ENCODE measurements at regions not wholly inside any gene's neighbourhood (a gene's known extent, or its start where the extent isn't known, plus 50 kb on each side); places are given as distances from the start of the nearest gene placed in this dataset.
A peak's percentile ranks its signal among the peaks of the same experiment; 100 is the strongest.

DNA sequence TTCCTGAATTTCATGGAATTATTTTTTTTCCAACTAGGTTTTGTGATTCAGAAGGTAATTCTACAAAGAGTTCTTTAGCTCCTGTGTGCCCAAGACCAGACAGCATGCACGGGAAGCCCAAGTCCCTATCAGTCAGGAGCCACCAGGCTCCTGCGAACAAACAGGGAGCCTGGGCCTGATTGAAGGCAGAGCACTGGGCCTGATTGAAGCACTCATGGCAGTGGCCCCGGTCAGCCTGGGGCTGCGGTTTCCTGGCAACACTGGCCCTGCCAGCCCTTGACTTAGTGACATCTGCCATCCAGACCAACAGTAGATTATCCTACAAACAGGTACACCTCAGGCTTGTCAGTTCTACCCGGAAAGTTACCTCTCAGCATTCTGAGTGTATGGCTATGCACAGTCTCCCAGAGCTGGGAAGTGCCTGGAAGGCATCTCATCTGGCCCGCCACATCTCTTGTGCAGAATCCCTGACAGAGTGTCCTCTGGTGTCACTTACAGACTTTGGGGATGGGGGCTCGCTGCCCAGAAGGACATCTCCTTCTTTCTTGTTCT is 133.8 kb downstream of the VEGFA start:
- H3K4me1 ChIP-seq: peaks cover 0 to 32% (median 25%) of the 10 kb centered on the region in 10 experiments; a peak in 17 of 20 replicates
- H3K9me3 ChIP-seq (replicated peaks in 1 of 11): peaks cover 0 to 2% (median 0%) of the 10 kb centered on the region in 11 experiments; a peak in 4 of 22 replicates
- H3K4me2 ChIP-seq: no peak overlapping the region
- H3K27me3 ChIP-seq: no peaks in the 10 kb centered on the region
- no peak for TF ChIP-seq Cebpa-rat (IDR thresholded peaks at IDR 0.05)
- no peak overlapping the region for H3K4me3 ChIP-seq
- H4K20me1 ChIP-seq: no peaks in the 10 kb centered on the region
- H3K36me3 ChIP-seq: no peaks in the 10 kb centered on the region
- H3K9ac ChIP-seq: no peak overlapping the region
- no peak overlapping the region for H3K27ac ChIP-seq

DNA sequence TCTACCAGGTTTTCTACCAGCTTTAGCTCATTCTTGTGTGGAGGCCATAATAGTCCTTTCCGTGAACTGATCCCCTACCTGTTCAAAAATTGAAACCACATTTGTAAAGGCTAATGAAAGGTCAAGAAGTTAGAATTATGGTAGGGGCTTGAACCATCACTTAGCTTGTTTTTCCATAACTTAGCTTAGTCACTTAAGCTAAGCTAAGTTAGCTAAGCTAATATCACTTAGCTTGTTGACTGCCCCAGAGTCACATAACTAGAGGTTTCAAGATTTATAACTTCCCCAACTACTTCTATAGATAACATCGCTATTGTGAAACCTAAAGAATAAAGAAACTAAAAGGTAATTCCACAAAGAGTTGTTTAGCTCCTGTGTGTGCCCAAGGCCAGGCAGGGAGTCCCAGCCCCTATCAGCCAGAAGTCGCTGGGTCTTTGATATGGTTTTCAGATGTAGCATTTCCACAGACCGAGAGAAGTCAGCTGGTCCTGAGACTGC is 131.8 kb downstream of the VEGFA start:
- no peak overlapping the region for H3K9ac ChIP-seq
- H3K4me1 ChIP-seq: peaks cover 0 to 39% (median 32%) of the 10 kb centered on the region in 10 experiments; a peak in 17 of 20 replicates
- no peak overlapping the region for H3K4me3 ChIP-seq
- peak overlapping the region in 10 of 11 experiments; percentile 10 to 66 (median 51); a peak in 18 of 22 replicates for H3K4me2 ChIP-seq
- H3K9me3 ChIP-seq (replicated peaks in 1 of 11): peaks cover 0 to 8% (median 0%) of the 10 kb centered on the region in 11 experiments; a peak in 6 of 22 replicates
- TF ChIP-seq Cebpa-rat (IDR thresholded peaks at IDR 0.05): no peak
- peak overlapping the region in 1 of 11 experiments; percentile 0; a peak in 2 of 22 replicates for H3K27ac ChIP-seq
- H4K20me1 ChIP-seq: no peaks in the 10 kb centered on the region
- no peaks in the 10 kb centered on the region for H3K27me3 ChIP-seq
- no peaks in the 10 kb centered on the region for H3K36me3 ChIP-seq

DNA sequence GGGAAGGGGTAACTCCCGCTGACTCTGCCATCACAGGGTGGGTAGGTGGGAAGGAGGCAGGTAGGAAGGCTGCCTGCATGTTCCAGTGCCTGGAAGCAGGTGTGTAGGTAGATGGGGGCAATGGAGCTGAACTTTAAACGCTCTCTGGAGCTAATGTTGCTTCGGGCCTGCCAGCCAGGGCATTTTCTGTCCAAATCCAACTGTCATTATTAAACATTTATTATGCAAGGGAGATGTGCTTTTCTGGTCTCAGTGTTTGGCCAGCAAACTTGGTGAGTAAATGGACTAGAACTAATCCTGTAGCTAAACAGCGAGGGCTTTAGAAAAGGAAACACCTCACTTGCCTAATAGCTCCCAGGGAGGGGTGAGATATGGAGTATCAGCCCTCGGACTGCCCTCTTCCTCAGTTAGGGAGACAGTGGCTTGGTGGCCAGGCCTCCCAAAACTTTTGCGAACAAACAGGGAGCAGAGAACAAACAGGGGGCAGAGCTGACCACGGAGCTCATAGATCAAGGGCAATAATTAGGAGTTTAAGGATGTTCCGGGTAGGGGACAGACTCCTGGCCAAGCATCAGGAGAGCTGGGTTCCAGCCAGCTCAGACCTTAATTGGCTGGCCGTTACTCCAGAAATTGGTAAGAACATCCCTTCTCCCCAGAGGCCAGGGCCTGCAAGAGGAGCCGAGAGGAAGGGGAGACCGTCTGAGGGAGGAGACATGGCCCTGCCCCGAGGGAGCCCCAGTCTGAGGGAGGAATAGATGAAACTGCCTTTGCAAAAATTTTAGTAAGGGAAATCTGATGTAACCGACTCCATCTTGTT is 131.1 kb downstream of the VEGFA start:
- TF ChIP-seq Cebpa-rat (IDR thresholded peaks at IDR 0.05): no peak
- Histone ChIP-seq H3K4me2 (peak overlapping the region in 9 of 11 experiments; percentile 8 to 66 (median 51); a peak in 16 of 22 replicates), H3K9me3 (replicated peaks in 1 of 11) (peaks cover 0 to 8% (median 0%) of the 10 kb centered on the region in 11 experiments; a peak in 6 of 22 replicates), H3K36me3 (no peaks in the 10 kb centered on the region), H3K4me1 (peaks cover 0 to 46% (median 38%) of the 10 kb centered on the region in 10 experiments; a peak in 17 of 20 replicates), H4K20me1 (no peaks in the 10 kb centered on the region), H3K4me3 (no peak overlapping the region), H3K9ac (no peak overlapping the region), H3K27me3 (no peaks in the 10 kb centered on the region), H3K27ac (peak overlapping the region in 2 of 11 experiments; percentile 0 to 2; a peak in 2 of 22 replicates)

DNA sequence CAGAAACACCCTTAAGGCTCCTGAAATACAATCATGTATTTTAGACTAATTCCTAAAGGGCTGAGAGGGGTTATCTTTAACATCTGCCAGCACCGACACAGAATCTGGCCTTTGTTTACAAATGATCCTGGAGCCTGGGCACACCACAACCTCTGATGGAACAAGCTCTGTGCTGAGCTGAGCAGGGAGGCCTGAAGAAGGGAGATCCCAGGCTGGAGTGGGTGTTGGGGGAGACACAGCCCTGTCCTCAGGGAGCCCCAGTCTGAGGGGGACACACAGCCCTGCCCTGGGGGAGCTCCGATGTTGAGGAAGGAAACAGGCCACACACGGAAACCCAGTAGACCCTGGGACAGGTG is 130.5 kb downstream of the VEGFA start:
- no peak for TF ChIP-seq Cebpa-rat (IDR thresholded peaks at IDR 0.05)
- Histone ChIP-seq H4K20me1 (no peaks in the 10 kb centered on the region), H3K9me3 (replicated peaks in 1 of 11) (peaks cover 0 to 8% (median 0%) of the 10 kb centered on the region in 11 experiments; a peak in 6 of 22 replicates), H3K27ac (0 out of 22 replicates have a peak overlapping the region, but pooled peaks of 1 of the 11 experiments have one; percentile 2), H3K4me1 (peaks cover 0 to 52% (median 42%) of the 10 kb centered on the region in 10 experiments; a peak in 17 of 20 replicates), H3K4me3 (no peak overlapping the region), H3K4me2 (peak overlapping the region in 9 of 11 experiments; percentile 8 to 66 (median 51); a peak in 14 of 22 replicates), H3K9ac (no peak overlapping the region), H3K27me3 (no peaks in the 10 kb centered on the region), H3K36me3 (no peaks in the 10 kb centered on the region)

DNA sequence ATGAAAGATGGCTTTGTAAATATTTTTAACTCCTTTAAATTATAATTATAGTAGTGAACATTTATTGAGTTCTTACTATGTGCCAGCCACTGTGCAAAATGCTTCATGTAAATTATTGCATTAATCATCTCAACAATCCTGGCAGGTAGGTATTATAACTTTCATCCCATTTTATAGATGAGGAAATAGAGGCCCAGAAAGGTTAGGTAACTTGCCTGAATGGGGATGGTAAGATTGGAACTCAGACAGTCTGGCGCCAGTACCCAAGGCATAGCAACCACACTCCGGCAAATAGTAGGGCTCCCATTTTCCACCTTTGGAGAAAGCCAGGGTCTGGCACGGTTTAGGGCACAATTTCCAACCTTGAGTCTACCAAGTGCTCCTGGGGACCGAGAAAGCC is 129.8 kb downstream of the VEGFA start:
- TF ChIP-seq Cebpa-rat (IDR thresholded peaks at IDR 0.05): no peak
- Histone ChIP-seq H3K9me3 (replicated peaks in 1 of 11) (peaks cover 0 to 8% (median 0%) of the 10 kb centered on the region in 11 experiments; a peak in 6 of 22 replicates), H3K9ac (no peak overlapping the region), H3K4me3 (no peak overlapping the region), H3K4me2 (no peak overlapping the region), H3K27me3 (no peaks in the 10 kb centered on the region), H3K4me1 (peaks cover 0 to 59% (median 49%) of the 10 kb centered on the region in 10 experiments; a peak in 17 of 20 replicates), H4K20me1 (no peaks in the 10 kb centered on the region), H3K27ac (no peak overlapping the region), H3K36me3 (no peaks in the 10 kb centered on the region)

DNA sequence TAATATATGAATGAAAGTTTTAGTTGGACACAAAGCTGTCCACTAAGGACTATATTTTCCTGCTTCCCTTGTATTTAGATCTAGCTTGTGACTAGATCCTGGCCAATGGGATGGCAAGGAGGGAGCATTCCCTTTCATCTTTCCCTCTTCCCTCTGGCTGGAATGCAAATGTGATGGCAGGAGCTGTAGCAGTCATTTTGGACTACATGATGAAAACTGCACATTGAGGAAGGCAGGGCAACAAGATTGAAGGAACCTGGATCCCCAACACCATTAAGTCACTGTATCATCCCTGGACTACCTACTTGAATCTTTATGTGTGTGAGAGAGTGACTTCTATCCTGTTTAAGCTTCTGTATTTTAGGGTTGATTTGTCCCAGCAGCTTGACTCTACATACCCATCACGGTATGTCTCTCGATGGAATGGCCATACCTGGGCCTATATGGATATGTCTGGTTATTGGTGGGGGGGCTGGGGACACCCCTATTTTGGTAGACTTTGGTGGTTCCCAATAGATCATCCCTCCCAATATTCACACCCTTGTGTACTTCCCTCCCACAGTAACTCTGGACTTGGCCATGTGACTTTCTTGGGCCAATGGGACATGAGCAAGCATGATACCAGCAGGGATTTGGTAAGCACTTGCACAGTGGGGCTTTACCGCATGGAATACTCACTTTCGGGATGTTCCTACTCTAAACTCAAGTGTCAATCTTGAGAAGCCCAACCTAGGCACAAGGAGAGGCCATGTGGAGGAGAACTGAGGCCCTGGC is 128.5 kb downstream of the VEGFA start:
- Histone ChIP-seq H3K27ac (no peak overlapping the region), H4K20me1 (no peaks in the 10 kb centered on the region), H3K4me2 (no peak overlapping the region), H3K4me1 (peaks cover 0 to 66% (median 53%) of the 10 kb centered on the region in 10 experiments; a peak in 17 of 20 replicates), H3K36me3 (no peaks in the 10 kb centered on the region), H3K9me3 (replicated peaks in 1 of 11) (peaks cover 0 to 8% (median 0%) of the 10 kb centered on the region in 11 experiments; a peak in 6 of 22 replicates), H3K4me3 (no peak overlapping the region), H3K27me3 (no peaks in the 10 kb centered on the region), H3K9ac (no peak overlapping the region)
- TF ChIP-seq Cebpa-rat (IDR thresholded peaks at IDR 0.05): no peak

DNA sequence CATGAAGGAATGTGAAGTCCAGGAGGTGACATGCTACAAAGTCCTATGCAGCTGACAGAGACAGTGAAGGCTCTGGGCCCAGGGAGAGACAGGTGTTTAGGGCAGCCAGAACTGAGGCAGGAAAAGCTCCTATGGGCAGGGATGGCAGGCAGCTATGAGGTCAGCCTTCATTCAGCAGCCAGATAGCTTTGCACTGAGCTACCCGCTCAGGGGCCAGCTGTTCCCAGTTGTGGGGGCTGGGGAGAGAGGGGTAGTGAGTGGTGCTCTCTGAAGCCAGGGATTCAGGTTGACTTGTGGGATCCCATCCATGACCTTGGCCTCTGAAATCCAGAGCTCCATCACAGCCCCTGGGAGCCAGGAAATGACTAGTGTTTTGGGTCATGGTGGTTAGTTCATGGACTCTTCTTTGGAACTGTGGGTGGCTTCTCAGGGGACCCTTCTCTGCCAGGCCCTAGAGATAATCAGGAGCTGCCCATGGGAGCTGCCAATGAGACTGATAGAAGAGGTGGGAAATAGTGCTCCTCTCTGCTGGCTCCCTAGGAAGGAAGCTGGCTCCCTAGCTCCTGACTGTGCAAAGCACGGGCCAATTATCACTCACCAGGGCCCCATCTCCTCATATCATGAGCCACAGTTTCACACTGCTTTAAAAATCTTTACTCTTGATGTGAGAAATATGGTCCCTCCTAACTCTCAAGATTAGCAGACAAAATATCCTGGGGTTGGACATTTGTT is 127.7 kb downstream of the VEGFA start:
- Histone ChIP-seq H3K27ac (no peak overlapping the region; a peak in 1 of 22 replicates), H3K4me3 (no peak overlapping the region), H3K36me3 (no peaks in the 10 kb centered on the region), H3K4me2 (peak overlapping the region in 4 of 11 experiments; percentile 8 to 27 (median 16); a peak in 6 of 22 replicates), H3K9me3 (replicated peaks in 1 of 11) (peaks cover 0 to 8% (median 0%) of the 10 kb centered on the region in 11 experiments; a peak in 6 of 22 replicates), H3K27me3 (no peaks in the 10 kb centered on the region), H3K9ac (no peak overlapping the region), H3K4me1 (peaks cover 4 to 66% (median 52%) of the 10 kb centered on the region in 10 experiments; a peak in 19 of 20 replicates), H4K20me1 (no peaks in the 10 kb centered on the region)
- TF ChIP-seq Cebpa-rat (IDR thresholded peaks at IDR 0.05): no peak

All from BLaER1 treated with 17β-estradiol and CSF1 and Interleukin-3, amounts not matched to agents 10 nM and 100 nM (cell line).